Limb (tissue), 2 donors: ENCODE measurements at regions not wholly inside any gene's neighbourhood (a gene's known extent, or its start where the extent isn't known, plus 50 kb on each side); places are given as distances from the start of the nearest gene placed in this dataset.
"Not testable (repeated sequence)": the region's sequence is repeated elsewhere in the genome, so short reads cannot be mapped to it uniquely, and the experiment has no call there.

ENCODE experiments used
- DNase-seq, 2 donors: peaks; one replicate each; pipeline ENCODE4 v3.0.0-alpha.2; 2016; ENCODE audit errors: extremely low spot score in 2 of 2

- no peak for DNase-seq
Observed at GRCh38 chr2:124967325-124967724, 942.2 kb downstream of the CNTNAP5 start.

- no peak for DNase-seq
Observed at GRCh38 chr2:124970030-124970429, 944.9 kb downstream of the CNTNAP5 start.

- DNase-seq = no peak
Observed at GRCh38 chr2:124973396-124973795, 948.3 kb downstream of the CNTNAP5 start.

- DNase-seq = no peak
Observed at GRCh38 chr2:124975224-124975623, 950.1 kb downstream of the CNTNAP5 start.

- no peak for DNase-seq
Observed at GRCh38 chr2:124975648-124976047, 950.6 kb downstream of the CNTNAP5 start.

- no peak for DNase-seq
Observed at GRCh38 chr2:124978597-124978996, 953.5 kb downstream of the CNTNAP5 start.

GRCh38 chr2:124983595-124983994 is 958.5 kb downstream of the CNTNAP5 start:
- DNase-seq = no peak

GRCh38 chr2:124985270-124985669 is 960.2 kb downstream of the CNTNAP5 start:
- DNase-seq = no peak

- no peak for DNase-seq
Observed at GRCh38 chr2:124986136-124986535, 961.0 kb downstream of the CNTNAP5 start.

- DNase-seq = not testable (repeated sequence)
Observed at GRCh38 chr2:124986870-124987269, 961.8 kb downstream of the CNTNAP5 start.

- DNase-seq = not testable (repeated sequence)
Observed at GRCh38 chr2:124987436-124987835, 962.3 kb downstream of the CNTNAP5 start.

GRCh38 chr2:124988111-124988510 is 963.0 kb downstream of the CNTNAP5 start:
- DNase-seq = no peak

- no peak for DNase-seq
Observed at GRCh38 chr2:124988794-124989193, 963.7 kb downstream of the CNTNAP5 start.

GRCh38 chr2:124993809-124994208 is 968.7 kb downstream of the CNTNAP5 start:
- no peak for DNase-seq

- DNase-seq = no peak
Observed at GRCh38 chr2:124995185-124995912, 970.3 kb downstream of the CNTNAP5 start.

- no peak for DNase-seq
Observed at GRCh38 chr2:124996406-124996805, 971.3 kb downstream of the CNTNAP5 start.

- no peak for DNase-seq
Observed at GRCh38 chr2:124999906-125000305, 974.8 kb downstream of the CNTNAP5 start.

GRCh38 chr2:125004106-125004800 is 979.2 kb downstream of the CNTNAP5 start:
- no peak for DNase-seq

GRCh38 chr2:125006676-125007075 is 981.6 kb downstream of the CNTNAP5 start:
- no peak for DNase-seq

GRCh38 chr2:125028721-125029120 is 1003.6 kb downstream of the CNTNAP5 start:
- DNase-seq = not testable (repeated sequence)

GRCh38 chr2:125033871-125034270 is 1008.8 kb downstream of the CNTNAP5 start:
- DNase-seq = no peak

GRCh38 chr2:125037135-125037653 is 1012.1 kb downstream of the CNTNAP5 start:
- no peak for DNase-seq

- DNase-seq = no peak
Observed at GRCh38 chr2:125041846-125042245, 1016.8 kb downstream of the CNTNAP5 start.
